ENCODE measurements at regions not wholly inside any gene's neighbourhood (a gene's known extent, or its start where the extent isn't known, plus 50 kb on each side); places are given as distances from the start of the nearest gene placed in this dataset.

DNA sequence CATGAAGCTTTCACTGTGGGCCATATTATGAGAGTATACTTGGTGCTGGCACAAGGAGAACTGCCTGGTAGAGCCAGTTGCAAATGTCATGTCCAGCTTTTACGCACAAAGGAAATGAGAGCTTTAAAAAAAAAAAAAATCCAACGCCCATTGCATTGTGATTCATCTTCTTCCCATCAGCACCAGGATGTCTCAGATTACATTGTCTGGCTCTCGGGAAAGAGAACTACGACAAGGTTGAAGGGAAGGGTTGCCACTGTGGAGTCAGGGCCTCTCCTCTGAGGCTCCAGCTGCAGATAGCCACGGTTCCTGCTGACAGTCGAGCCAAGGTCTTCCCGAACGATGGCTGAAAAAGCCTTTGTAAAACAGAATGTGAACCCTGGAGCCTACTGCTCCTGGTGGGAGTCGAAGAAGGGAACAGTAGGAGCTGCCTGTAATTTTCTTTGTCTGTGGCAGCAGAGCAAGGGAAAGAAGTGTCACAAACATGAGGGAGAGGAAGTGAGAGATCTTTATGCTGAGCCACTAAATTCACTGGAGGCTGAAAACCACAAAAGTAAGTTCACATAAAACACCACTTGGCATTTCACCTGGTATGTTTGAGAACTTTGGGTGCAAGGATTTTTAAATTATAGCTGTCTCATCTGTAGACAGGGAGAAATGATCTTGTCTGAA, 704.7 kb downstream of the DIAPH3 start:
- Histone ChIP-seq H3K36me3 (ENCODE audit: insufficient read depth, low read length, poor library complexity, severe bottlenecking) (no peaks in the 10 kb centered on the region), H3K4me1 (ENCODE audit: insufficient read depth, low read length, poor library complexity, severe bottlenecking) (peaks cover 16% of the 10 kb centered on the region), H3K27me3 (replicated peaks; ENCODE audit: insufficient read depth, low read depth, low read length, poor library complexity) (no peaks in the 10 kb centered on the region), H3K4me3 (ENCODE audit: low read depth, low read length, poor library complexity, severe bottlenecking) (no peak overlapping the region), H3K9me3 (ENCODE audit: low read depth, low read length, poor library complexity, severe bottlenecking) (no peaks in the 10 kb centered on the region), H3K27ac (ENCODE audit: low read depth, low read length, poor library complexity, severe bottlenecking) (no peak overlapping the region)
- TF ChIP-seq CTCF (conservative IDR thresholded peaks at IDR 0.05; ENCODE audit: low read depth, low read length) (no peak), EZH2 (IDR thresholded peaks at IDR 0.05; ENCODE audit: borderline replicate concordance, low read depth, low read length, poor library complexity, severe bottlenecking) (no peak)
- ChIA-PET CTCF (no interaction called here), POLR2A (ENCODE audit: low non-redundant PET) (interaction anchor here (0.7 kb wide), 1 partner anchor 627 kb away, joined by 3 read pairs; no protein-coding TSS in a partner anchor)
- BruUV-seq (replicated peaks): no TSS peak
- DNase-seq (ENCODE audit: low spot score): peak; percentile 58
- intact Hi-C loops (cut with micrococcal nuclease; ENCODE audit: unreplicated experiment): no loop called here

GRCh38 chr13:59459972-59460371, 703.8 kb downstream of the DIAPH3 start:
- intact Hi-C loops (cut with micrococcal nuclease; ENCODE audit: unreplicated experiment): loop anchor here (5.0 kb wide), 1 partner anchor 217 kb away; no protein-coding TSS in a partner anchor
- CTCF ChIA-PET: no interaction called here
- peak; percentile 36 for DNase-seq (ENCODE audit: low spot score)
- H3K27me3 ChIP-seq (replicated peaks; ENCODE audit: insufficient read depth, low read depth, low read length, poor library complexity): no peaks in the 10 kb centered on the region
- POLR2A ChIA-PET (ENCODE audit: low non-redundant PET): interaction anchor here (0.7 kb wide), 1 partner anchor 628 kb away, joined by 3 read pairs; no protein-coding TSS in a partner anchor
- no peak overlapping the region for H3K4me3 ChIP-seq (ENCODE audit: low read depth, low read length, poor library complexity, severe bottlenecking)
- H3K9me3 ChIP-seq (ENCODE audit: low read depth, low read length, poor library complexity, severe bottlenecking): no peaks in the 10 kb centered on the region
- TF ChIP-seq CTCF (conservative IDR thresholded peaks at IDR 0.05; ENCODE audit: low read depth, low read length) (no peak; the same call in 1 of the 2 replicates), EZH2 (IDR thresholded peaks at IDR 0.05; ENCODE audit: borderline replicate concordance, low read depth, low read length, poor library complexity, severe bottlenecking) (no peak)
- no peak overlapping the region for H3K27ac ChIP-seq (ENCODE audit: low read depth, low read length, poor library complexity, severe bottlenecking)
- BruUV-seq (replicated peaks): no TSS peak
- H3K4me1 ChIP-seq (ENCODE audit: insufficient read depth, low read length, poor library complexity, severe bottlenecking): peaks cover 16% of the 10 kb centered on the region
- H3K36me3 ChIP-seq (ENCODE audit: insufficient read depth, low read length, poor library complexity, severe bottlenecking): no peaks in the 10 kb centered on the region

- intact Hi-C loops (cut with micrococcal nuclease; ENCODE audit: unreplicated experiment): loop anchor here (5.0 kb wide), 1 partner anchor 216 kb away; no protein-coding TSS in a partner anchor
- H3K36me3 ChIP-seq (ENCODE audit: insufficient read depth, low read length, poor library complexity, severe bottlenecking): no peaks in the 10 kb centered on the region
- ChIA-PET CTCF (interaction anchor here (0.5 kb wide), 1 partner anchor 10 kb away, joined by 3 read pairs; no protein-coding TSS in a partner anchor), POLR2A (ENCODE audit: low non-redundant PET) (no interaction called here)
- TF ChIP-seq CTCF (conservative IDR thresholded peaks at IDR 0.05; ENCODE audit: low read depth, low read length) (no peak), EZH2 (IDR thresholded peaks at IDR 0.05; ENCODE audit: borderline replicate concordance, low read depth, low read length, poor library complexity, severe bottlenecking) (no peak)
- no peak overlapping the region for H3K4me3 ChIP-seq (ENCODE audit: low read depth, low read length, poor library complexity, severe bottlenecking)
- H3K27me3 ChIP-seq (replicated peaks; ENCODE audit: insufficient read depth, low read depth, low read length, poor library complexity): no peaks in the 10 kb centered on the region
- H3K27ac ChIP-seq (ENCODE audit: low read depth, low read length, poor library complexity, severe bottlenecking): no peak overlapping the region
- peak; percentile 40 for DNase-seq (ENCODE audit: low spot score)
- peaks cover 16% of the 10 kb centered on the region for H3K4me1 ChIP-seq (ENCODE audit: insufficient read depth, low read length, poor library complexity, severe bottlenecking)
- H3K9me3 ChIP-seq (ENCODE audit: low read depth, low read length, poor library complexity, severe bottlenecking): no peaks in the 10 kb centered on the region
- BruUV-seq (replicated peaks): no TSS peak
Observed at GRCh38 chr13:59461411-59461810, 702.3 kb downstream of the DIAPH3 start.

All from A673 (cell line).